Stimulated activated CD4-positive, alpha-beta T cell treated with anti-CD3 and anti-CD28 coated beads, TNF-alpha, amount 100 ng/mL, for 1 hour (primary cell): ENCODE measurements at regions not wholly inside any gene's neighbourhood (a gene's known extent, or its start where the extent isn't known, plus 50 kb on each side); places are given as distances from the start of the nearest gene placed in this dataset.

Experiments used
- DNase-seq, 3 donors: peaks; one replicate each; pipeline ENCODE4 v3.0.0-alpha.2; 2020; ENCODE audit warnings: low read depth in 3 of 3, low spot score in 1 of 3

DNA sequence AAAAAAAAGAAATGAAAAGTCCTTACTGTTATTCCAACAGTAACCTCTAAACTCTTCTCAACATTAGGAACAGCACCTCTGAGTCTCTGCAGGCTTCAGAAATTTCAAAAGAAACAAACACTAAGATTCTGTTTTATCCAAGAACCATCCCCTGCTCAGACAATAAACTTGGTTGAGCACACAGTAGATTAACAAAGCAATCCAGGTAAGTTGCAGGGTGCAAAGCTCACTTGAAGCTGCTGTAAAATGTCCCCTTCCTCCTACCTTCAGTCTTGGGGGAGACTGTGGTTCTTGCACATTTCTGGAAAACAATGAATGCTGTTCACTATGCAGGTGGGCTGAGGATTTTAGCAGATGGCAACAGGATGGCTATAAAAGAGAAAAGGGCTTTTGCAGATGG lies 484.1 kb downstream of the IGSF11 start:
- no peak for DNase-seq

DNA sequence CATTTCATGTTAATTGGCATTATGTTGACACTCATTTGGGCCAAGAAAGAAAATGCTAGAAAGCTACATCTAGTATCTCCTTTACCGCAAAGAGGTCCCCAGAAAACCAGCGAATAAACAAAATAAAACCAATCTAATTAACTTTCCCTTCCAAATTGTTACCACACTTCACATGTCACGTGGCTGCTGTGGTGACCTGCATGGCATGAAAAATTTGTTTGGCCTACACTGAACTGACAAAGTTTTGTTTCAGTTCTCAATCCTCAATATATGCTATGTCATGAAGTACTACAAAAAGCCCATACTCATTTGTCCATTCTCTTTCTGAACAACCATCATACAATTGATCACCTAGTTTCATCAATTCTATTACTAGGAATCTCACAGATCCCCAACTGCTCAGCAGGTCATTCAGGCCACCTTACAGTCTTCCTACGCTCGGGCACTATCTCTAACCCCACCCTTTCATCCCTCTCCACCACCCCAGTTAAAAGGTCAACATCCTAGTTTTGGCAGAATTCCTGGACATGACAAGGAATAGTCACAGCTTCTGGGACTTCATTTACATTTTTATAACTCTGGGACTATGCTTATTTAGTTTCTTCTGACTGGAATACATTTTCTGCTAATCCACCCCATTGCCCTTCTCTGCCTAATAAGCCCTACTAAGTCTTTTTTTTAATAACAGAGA lies 480.4 kb downstream of the IGSF11 start:
- DNase-seq = no peak

DNA sequence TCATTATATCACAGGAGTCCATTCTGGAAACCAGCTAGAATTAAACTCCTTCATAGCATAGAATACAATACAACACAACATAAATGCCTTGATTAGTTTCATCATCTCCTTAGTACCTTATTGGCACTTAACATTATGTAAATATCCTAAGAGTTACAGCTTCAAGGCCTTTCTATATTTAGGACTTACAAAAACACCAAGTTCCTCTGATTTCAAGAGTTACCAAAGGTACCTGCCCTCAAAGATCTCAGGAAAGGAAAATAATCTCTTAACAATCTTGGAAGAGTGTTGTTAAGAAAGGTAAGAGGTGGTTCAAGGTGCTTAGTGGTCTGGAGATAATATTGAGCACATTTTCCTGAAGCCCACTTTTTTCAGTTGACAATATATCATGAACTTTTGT lies 477.7 kb downstream of the IGSF11 start:
- DNase-seq = no peak

DNA sequence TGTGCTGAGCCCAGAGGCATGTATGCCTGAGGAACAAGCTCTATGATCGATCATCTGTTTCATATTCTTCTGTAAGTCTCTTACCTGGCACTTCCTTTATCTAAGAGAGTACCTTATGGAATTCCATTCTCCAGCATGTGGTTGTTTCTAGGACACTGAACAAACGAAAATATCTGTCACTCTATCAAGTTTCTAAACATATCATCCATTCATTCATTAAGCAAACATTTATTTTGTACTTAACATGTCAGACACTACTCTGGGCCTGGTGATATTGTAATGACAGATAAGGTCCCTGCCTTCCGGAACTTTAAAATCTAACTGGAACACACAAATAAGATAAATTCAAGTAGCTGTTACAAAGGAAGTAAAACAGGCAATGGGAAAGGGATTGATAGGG lies 477.1 kb downstream of the IGSF11 start:
- DNase-seq = no peak

DNA sequence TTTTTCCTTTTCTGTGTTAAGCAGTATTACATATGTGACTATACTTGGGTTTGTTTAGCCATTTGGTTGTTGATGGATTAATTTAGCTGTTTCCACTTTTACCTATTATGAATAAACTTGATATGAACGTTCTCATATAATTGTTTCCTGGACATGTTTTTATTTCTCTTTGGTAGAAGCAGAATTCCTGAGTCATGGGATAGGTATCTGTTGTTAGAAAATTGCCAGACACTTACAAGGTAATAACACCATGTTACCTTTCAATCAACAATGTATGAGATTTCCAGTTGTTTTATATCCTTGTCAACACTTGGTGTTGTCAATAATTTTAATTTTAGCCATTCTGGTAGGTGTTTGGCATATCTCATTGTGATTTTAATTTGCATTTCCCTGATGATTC lies 475.4 kb downstream of the IGSF11 start:
- DNase-seq = no peak

DNA sequence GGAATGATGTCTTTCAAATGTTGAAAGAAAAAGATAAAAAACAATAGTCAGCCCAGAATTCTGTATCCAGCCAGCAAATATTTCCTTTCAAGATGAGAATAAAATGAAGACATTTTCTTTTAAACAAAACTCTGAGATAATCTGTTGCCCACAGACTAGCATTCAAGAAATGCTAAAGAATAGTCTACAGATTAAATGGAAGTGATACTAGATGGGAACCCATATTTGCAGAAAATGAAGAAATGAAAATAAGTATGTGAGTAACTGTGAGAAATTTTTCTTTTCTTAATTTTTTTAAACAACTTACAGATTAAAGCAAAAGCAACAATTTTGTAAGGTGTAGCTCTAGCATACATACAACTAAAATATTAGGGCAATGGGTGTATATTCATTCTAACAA lies 469.8 kb downstream of the IGSF11 start:
- DNase-seq = no peak

DNA sequence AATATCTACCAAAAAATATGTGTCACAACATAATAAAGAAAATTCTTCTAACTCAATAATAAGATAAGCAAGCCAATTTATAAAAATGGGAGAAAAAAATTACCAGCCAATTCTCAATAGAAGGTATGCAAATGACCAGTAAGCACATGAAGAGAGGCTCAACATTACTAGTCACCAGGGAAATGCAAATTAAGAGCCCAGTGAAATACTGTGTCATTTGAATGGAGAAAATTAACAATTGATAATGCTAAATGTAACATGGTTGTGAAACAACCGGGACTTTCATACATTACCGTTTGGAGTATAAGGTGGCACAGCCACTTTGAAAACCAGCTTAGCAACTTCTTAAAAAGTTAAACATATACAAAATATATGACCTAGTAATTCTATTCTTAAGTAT lies 460.7 kb downstream of the IGSF11 start:
- no peak for DNase-seq

DNA sequence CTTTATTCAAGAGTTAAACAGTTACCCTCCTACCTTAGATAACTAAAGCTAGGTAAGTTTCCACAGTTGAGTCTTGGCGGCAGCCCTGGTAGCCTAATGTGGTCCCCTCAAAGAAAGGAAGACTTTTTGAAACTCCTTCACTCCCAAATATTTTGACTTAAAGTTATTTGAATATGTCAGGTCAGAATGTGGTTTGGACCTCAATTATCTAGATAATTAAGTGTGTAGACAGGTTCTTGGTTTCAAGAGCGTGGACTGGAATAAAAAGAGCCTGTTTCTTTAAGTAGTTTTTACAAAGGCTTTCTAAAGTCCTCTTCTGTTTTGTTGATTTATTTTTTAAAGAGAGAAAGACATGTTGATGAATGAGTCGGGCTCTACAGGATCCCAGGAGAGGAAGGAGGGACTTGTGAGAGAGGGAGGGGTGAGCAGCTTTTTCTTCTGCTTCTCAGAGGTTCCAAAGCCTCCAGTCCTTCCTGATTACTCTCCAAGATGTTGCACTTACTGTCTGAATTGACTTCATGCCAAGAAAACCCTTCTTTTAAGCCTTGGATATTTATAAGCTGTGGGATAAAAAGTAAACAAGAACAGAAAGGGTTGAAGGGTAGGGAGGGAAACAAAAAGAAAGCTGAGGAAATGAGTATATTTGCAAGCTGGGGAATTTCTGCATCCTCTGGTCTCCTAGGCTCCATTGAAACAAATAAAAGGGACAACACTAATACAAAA lies 457.4 kb downstream of the IGSF11 start:
- DNase-seq = no peak

DNA sequence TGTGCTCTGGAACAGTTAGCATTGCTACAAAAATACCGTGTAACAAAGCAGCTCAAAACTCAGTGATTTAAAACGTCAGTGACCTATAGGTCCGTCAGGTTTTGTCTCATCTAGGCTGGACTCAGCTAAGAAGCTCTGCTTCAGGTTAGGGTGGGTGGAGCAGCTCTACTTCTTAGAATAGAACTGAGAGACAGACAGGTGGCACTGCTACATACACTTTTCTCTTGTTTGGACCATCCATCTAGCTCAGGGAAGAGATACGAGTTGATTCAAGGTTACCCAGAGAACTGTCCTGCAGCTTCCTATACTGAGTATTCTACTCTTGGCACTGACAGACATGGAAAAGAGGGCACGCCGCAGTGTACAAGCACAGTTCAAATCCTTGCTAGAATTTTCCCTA lies 456.1 kb downstream of the IGSF11 start:
- DNase-seq = no peak

DNA sequence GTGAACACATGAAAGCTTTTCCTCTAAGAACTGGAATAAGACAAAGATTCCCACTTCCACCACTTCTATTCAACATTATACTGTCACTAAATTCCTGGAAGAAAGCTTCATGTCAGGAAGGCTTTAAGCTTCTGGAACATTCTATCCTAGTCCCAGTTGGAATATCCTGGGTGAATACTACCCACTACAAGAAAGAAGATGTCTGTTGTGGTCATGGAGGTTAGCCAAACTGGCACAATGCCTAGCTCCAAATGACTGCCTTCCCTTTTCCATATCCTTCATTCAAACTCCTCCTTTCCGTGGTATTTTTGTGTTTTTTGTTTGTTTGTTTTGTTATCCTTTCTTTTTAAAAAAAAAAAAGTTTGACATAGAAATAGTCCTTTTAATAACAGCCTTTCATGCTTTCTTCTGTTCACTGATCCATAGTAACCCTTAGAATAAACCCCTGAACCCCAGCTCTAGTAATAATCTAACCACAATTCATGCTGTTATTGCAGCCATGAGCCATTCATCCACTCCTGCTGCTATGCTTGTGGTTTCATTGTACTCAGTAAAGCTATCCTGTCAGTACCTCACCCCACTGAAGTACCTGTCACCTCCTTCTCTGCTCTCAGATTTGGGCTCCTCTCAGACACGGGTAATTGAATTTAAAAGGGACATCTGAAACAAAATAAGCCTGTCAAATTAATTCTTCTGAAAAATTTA lies 447.5 kb downstream of the IGSF11 start:
- DNase-seq = no peak

DNA sequence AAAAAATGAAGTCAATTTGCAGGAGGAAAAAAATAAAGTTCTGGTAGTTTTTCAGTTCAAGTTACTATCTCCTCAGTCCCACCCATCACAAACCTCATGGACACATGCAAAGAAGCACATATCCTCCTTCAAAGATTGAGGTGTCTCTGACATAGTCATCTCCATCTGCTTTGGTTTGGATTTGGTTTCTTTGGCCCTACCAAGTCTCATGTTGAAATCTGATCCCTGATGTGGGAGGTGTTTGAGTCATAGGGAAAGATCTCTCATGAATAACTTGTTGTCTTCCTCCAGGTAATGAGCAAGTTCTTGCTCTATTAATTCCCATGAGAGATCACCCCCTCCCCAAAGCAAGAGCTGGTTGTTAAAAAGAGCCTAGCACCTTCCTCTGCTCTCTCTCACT lies 446.8 kb downstream of the IGSF11 start:
- DNase-seq = no peak

DNA sequence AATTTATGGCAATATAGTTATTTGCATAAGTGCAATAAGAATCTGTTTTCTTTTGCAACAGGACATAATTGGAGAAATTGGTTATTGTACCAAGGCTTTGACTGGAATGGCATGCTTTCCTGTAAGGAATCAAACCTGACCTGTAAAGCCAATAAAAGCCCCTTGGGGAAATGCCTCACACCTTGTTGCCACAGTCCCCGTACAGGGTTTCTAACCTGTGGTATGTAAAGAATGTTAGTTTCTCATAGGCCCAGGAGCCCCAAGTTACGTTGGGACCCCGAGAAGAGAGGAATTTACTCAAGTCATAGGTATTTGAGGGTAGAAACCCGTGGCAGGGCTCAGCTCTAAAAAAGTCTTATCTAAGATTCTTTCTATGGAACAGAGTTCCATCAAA lies 441.4 kb downstream of the IGSF11 start:
- DNase-seq = no peak

DNA sequence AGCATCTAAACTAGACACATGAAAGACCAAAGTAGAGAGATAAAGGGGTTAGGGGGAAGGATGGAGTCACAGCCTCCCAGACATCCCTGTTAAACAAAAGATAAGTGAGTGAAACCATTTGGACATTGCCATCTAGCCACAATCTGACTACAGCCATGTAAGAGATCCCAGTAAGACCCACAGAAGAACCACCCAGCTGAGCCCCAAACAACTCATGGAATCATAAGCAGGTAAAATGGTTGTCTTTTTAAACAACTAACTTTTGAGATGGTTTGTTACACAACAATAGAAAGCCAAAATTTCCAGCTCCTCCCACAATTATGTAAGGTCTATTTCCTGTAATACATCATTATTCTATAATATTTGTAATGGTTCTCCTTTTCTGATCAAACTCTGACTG lies 437.5 kb downstream of the IGSF11 start:
- DNase-seq = no peak

DNA sequence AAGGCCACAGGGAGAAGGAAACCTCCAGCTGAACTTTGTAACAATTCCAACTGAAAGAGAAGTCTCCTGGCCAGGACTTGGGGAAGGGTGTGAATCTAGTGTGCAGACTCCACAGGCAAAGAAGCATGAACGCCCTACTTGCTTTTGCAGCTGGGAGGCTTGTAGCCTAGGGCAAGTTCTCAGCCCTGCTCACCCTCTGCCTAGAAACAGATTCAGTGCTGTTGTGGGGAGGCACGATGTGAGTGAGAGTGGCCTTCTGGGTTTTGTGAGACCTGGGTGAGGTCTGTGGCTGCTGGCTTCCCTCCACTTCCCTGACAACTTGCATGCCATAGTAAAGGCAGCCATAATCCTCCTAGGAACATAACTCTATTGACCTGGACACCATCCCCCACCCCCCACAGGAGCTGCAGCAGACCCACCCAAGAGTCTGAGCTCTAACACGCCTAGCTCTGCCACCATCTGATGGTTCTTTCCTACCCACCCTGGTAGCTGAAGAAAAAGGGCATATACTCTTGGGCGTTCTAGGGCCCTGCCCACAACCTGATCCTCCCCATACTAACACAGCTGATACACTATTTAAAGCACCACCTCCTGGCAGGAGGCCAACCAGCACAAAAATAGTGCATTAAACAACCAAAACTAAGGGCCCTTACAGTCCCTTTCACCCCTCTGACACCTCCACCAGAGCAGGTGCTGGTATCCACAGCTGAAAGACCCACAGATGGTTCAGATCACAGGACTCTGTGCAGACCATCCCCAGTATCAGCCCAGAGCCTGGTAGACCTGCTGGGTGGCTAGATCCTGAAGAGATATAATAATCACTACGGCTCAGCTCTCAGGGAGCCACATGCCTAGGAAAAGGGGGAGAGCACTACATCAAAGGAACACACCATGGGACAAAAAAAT lies 426.5 kb downstream of the IGSF11 start:
- DNase-seq = no peak

DNA sequence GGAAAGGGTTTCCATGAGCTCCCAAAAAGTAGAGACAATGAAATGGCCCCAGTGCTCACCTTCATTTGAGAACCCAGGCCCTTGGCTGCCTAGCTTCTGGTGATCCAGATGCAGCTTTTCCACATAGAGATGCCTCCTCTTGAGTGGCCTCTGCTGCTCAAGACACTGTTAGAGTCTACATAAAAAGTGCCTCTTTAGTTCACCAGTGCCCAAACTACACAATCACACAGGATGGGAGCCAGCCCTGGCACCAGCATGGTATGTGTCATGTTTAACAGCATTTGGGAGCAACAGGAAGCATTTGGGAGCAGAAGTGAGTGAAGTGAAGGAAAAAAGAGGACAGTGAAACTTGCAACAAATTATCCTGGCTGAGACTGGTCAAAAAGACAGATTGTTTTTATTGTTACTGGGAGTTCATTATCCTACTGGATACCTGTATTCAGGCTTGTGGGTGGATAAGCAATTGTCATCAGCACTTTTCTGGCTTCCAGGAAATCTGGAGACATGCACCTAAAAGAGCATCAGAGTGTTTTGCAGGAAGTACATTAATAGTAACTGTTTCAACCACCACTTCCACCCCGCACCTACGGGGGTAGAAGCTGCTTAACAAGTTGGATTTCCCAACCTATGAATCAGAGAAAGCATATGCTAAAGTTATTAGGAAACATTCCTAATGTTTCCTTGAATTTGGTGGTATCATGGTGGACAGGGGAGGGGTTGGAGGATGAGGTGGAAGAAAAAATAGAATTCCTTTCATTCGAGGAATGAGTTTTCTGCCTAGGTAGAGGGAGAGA lies 416.2 kb downstream of the IGSF11 start:
- no peak for DNase-seq

DNA sequence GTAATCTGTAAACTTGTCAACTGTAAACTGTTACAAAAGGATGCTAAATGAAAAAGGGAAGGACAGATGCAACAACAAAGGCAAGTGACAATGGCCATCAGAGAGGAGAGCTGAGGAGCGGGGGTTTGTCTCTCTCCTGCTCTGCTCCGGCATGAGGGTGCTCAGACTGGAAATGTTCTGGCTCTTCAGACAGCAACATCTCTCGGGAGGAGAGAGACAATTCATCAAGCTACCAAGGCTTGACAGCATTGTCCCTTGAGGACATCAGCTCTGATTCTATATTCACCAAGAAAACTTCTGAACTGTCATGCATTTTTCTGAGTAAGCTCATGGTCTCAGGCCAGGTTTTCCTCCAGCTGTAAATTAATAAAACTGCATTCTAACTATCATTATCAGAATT lies 408.2 kb downstream of the IGSF11 start:
- DNase-seq = no peak

DNA sequence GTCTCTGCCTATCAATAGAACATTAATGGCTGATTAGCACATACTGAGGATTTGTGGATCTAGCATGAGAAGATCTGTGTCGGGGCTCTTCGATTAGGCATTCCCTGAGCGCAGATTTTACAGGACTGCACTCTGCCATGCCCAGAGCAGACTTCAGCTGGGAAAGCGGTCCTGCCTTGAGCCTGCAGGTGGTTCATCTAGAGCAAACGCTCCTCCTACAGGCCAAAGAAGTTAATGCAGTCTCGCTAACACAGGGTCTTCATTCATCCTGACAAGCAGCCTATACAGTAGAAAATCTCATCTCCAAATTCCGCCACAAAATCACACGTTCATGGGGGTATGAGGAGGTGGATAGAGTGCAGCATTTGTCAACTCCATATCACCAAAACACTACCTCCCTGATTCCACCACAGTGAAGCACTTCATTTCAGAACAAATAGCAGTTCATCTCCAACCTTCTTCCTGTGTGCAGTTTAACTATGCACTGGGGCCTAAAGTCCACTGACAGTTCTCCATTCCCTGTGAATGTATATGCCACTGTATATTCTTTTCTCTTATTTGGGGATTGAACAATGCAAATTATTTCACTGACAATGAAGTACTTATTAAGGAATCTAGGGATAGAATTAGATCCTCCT lies 405.8 kb downstream of the IGSF11 start:
- no peak for DNase-seq

DNA sequence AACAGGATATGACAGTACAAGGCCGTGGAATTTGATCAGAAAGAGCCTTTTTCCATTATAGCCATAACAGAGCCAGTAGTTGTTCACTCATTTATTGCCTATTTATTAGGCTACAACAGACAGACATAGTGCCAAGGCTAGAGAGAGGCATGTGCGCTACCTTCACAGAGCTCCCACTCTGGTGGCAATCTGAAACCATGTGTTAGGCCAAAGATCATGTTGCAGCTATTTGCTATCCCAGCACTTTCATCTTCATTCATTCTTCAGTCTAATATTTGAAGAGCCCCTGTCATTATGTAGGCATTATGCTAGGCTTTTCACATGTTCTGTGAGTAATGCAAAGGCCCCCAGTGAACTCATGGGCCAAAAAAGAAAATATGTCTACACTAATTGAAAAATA lies 404.8 kb downstream of the IGSF11 start:
- no peak for DNase-seq

DNA sequence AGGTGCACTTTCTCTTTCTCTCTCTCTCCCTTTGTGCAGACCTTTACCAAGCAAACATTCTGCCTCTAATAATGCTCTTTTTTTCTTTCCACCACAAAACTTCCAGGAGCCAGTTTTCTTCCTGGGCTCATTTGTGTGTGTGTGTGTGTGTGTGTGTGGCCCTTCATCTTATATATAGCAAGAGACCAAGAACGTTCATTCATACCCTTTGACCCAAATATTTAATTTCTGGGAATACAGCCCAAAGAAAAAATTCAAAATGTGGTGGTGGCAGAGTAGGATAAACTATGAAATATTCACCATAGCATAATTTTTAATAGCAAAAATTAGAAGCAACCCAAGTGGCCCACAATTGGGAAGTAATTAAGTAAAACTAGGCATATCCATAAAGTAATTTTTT lies 398.9 kb downstream of the IGSF11 start:
- no peak for DNase-seq

DNA sequence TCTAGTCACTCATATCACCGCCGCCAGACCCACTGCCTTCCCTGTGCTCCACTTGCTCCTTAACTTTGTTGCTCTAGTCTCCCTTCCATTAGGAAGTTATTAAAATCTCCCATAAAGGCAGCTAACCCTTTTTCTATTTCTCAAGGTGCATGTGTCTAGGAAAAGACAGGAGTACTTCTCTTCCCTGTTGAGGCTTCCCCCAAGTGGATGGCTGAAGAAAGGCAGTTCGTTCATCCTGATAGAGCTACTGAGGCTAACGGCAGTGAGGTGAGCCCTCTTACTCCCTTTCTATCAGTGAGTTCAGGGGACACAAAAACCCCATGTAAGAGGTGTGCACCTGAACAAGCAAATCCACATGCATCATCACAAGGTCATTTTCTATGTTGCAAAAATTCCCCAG lies 397.8 kb downstream of the IGSF11 start:
- DNase-seq = no peak
